ENCODE measurements at regions not wholly inside any gene's neighbourhood (a gene's known extent, or its start where the extent isn't known, plus 50 kb on each side); places are given as distances from the start of the nearest gene placed in this dataset.

- TF ChIP-seq POLR2A (IDR thresholded peaks at IDR 0.05): no peak
- TF ChIP-seq, protein P1, sequence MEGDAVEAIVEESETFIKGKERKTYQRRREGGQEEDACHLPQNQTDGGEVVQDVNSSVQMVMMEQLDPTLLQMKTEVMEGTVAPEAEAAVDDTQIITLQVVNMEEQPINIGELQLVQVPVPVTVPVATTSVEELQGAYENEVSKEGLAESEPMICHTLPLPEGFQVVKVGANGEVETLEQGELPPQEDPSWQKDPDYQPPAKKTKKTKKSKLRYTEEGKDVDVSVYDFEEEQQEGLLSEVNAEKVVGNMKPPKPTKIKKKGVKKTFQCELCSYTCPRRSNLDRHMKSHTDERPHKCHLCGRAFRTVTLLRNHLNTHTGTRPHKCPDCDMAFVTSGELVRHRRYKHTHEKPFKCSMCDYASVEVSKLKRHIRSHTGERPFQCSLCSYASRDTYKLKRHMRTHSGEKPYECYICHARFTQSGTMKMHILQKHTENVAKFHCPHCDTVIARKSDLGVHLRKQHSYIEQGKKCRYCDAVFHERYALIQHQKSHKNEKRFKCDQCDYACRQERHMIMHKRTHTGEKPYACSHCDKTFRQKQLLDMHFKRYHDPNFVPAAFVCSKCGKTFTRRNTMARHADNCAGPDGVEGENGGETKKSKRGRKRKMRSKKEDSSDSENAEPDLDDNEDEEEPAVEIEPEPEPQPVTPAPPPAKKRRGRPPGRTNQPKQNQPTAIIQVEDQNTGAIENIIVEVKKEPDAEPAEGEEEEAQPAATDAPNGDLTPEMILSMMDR (IDR thresholded peaks at IDR 0.05): no peak
- TF ChIP-seq POLR2AphosphoS5 (IDR thresholded peaks at IDR 0.05): no peak
- no peak for TF ChIP-seq EP300 (IDR thresholded peaks at IDR 0.05)
- no peaks in the 10 kb centered on the region for H3K4me1 ChIP-seq
- no peak overlapping the region for H3K4me3 ChIP-seq
- no peak for DNase-seq
- intact Hi-C loops (cut with DNase I): no loop called here
- H3K27ac ChIP-seq: no peak overlapping the region
- 72 to 73% methylated on average over 10 of the region's 10 CpGs for WGBS, 2 donors
- peaks cover 0 to 11% (median 0%) of the 10 kb centered on the region in 3 donors for H3K27me3 ChIP-seq
- H3K36me3 ChIP-seq: no peaks in the 10 kb centered on the region
- no peaks in the 10 kb centered on the region for H3K9me3 ChIP-seq
Observed at GRCh38 chr2:563512-563911, 113.7 kb downstream of the TMEM18 start.

- 88 to 90% methylated on average over 33 of the region's 33 CpGs for WGBS, 2 donors
Observed at GRCh38 chr2:562391-563364, 114.5 kb downstream of the TMEM18 start.

DNA sequence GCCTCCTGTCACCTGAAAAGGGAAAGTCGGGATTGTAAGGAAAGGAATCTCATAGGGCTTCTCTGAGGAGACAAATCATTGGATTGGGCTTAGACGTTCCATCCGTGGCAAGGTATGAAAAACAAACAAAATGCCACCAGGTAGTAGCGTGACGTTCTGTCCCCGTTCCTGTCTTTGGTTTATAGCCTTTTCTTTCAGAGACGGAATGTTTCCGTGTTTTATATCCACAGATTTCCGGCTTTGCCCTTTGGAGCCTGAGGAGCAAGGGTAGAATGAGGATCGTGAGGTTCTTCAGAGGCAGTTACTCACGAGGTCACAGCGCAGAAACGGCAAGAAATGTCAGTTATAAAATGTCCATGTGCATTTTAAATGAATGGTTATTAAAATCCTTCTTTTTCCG lies 118.3 kb downstream of the TMEM18 start:
- intact Hi-C loops (cut with DNase I): no loop called here
- Histone ChIP-seq H3K4me3 (no peak overlapping the region), H3K9me3 (no peaks in the 10 kb centered on the region)

More at GRCh38 chr2:562391-563364, 114.5 kb downstream of the TMEM18 start:
- no peaks in the 10 kb centered on the region for H3K4me1 ChIP-seq
- TF ChIP-seq, protein P1 (IDR thresholded peaks at IDR 0.05): no peak
- TF ChIP-seq POLR2AphosphoS5 (IDR thresholded peaks at IDR 0.05) (no peak), EP300 (IDR thresholded peaks at IDR 0.05) (no peak), POLR2A (IDR thresholded peaks at IDR 0.05) (no peak)
- DNase-seq: no peak
- intact Hi-C loops (cut with DNase I): no loop called here
- no peak overlapping the region for H3K27ac ChIP-seq
- H3K4me3 ChIP-seq: no peak overlapping the region
- no peaks in the 10 kb centered on the region for H3K36me3 ChIP-seq
- H3K9me3 ChIP-seq: no peaks in the 10 kb centered on the region
- peaks cover 0 to 11% (median 0%) of the 10 kb centered on the region in 3 donors for H3K27me3 ChIP-seq

DNA sequence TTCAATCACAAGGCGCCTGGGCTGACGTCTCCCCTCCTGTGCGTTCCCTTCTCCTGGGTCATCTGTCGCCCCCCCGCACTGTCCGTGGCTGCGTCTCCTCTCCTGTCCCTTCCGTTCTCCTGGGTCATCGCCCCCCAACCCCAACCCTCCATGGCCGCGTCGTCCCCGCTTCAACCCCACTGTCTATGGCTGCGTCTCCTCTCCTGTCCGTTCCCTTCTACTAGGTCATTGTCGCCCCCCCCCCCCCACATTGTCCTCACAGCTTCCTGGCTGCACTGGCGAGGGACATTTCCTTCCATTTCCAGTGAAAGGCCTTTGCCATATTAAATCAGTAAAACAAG lies 118.9 kb downstream of the TMEM18 start:
- H3K4me1 ChIP-seq: no peaks in the 10 kb centered on the region
- peak overlapping the region in 3 of 4 donors; percentile 3 to 10 (median 4) for H3K4me3 ChIP-seq
- DNase-seq: no peak

More for the DNA sequence above, 118.3 kb downstream of the TMEM18 start:
- Histone ChIP-seq H3K27ac (no peak overlapping the region), H3K27me3 (peaks cover 0 to 6% (median 0%) of the 10 kb centered on the region in 3 donors), H3K4me1 (no peaks in the 10 kb centered on the region), H3K36me3 (no peaks in the 10 kb centered on the region)
- DNase-seq: no peak
- TF ChIP-seq, protein P1 (IDR thresholded peaks at IDR 0.05): no peak
- no peak for TF ChIP-seq POLR2AphosphoS5 (IDR thresholded peaks at IDR 0.05)
- TF ChIP-seq EP300 (IDR thresholded peaks at IDR 0.05): no peak
- no peak for TF ChIP-seq POLR2A (IDR thresholded peaks at IDR 0.05)
- WGBS, 2 donors: 36 to 81% methylated on average over 14 of the region's 14 CpGs

More for the DNA sequence above, 118.9 kb downstream of the TMEM18 start:
- H3K9me3 ChIP-seq: no peaks in the 10 kb centered on the region
- intact Hi-C loops (cut with DNase I): no loop called here
- 82 to 93% methylated on average over 17 of the region's 17 CpGs for WGBS, 2 donors
- no peak for TF ChIP-seq EP300 (IDR thresholded peaks at IDR 0.05)
- TF ChIP-seq, protein P1 (IDR thresholded peaks at IDR 0.05): no peak
- TF ChIP-seq POLR2A (IDR thresholded peaks at IDR 0.05): no peak
- no peak for TF ChIP-seq POLR2AphosphoS5 (IDR thresholded peaks at IDR 0.05)
- peaks cover 0 to 6% (median 0%) of the 10 kb centered on the region in 3 donors for H3K27me3 ChIP-seq
- H3K36me3 ChIP-seq: no peaks in the 10 kb centered on the region
- no peak overlapping the region for H3K27ac ChIP-seq

All from sigmoid colon (tissue), 6 donors.